SU-DHL-6 (cell line): ENCODE measurements at regions not wholly inside any gene's neighbourhood (a gene's known extent, or its start where the extent isn't known, plus 50 kb on each side); places are given as distances from the start of the nearest gene placed in this dataset.

ENCODE experiments used
- H2AFZ ChIP-seq: fragments of 200-600 bp; sonication (generic); 2 replicates; pipeline ENCODE4 v1.6.1; 2014; ENCODE audit warnings: low read depth, mild to moderate bottlenecking, moderate library complexity, mixed read lengths, antibody characterized with exemption, low read length; ENCODE audit not compliant: severe bottlenecking
- H3F3A ChIP-seq: fragments of 200-600 bp; shearing (Covaris generic); 2 replicates; pipeline ENCODE4 v1.6.0; 2016; ENCODE audit warnings: antibody characterized with exemption, mild to moderate bottlenecking; ENCODE audit not compliant: insufficient read depth
- H3K27ac ChIP-seq: fragments of 200-600 bp; sonication (generic); 2 replicates; pipeline ENCODE4 v1.5.1; 2016; ENCODE audit warnings: low read depth, mild to moderate bottlenecking, low read length, moderate library complexity, mixed read lengths
- H3K27me3 ChIP-seq: fragments of 200-600 bp; sonication (generic), shearing (Covaris generic); 2 replicates; pipeline ENCODE4 v1.6.0; 2014; ENCODE audit warnings: mild to moderate bottlenecking, low read length
- H3K36me3 ChIP-seq: fragments of 200-600 bp; sonication (generic); 2 replicates; pipeline ENCODE4 v1.6.1; 2014; ENCODE audit warnings: mild to moderate bottlenecking, low read length, mixed read lengths
- H3K4me2 ChIP-seq: fragments of 300-600, 200-600 bp; shearing (Covaris generic), sonication (generic); 2 replicates; pipeline ENCODE4 v1.6.0; 2014; ENCODE audit warnings: low read length, low read depth, mild to moderate bottlenecking; ENCODE audit not compliant: poor library complexity, severe bottlenecking
- H3K4me3 ChIP-seq: fragments of 200-600 bp; sonication (generic); 2 replicates; pipeline ENCODE4 v1.5.1; 2014; ENCODE audit warnings: antibody characterized with exemption, low read length, mild to moderate bottlenecking, mixed read lengths; ENCODE audit not compliant: insufficient read depth, poor library complexity, severe bottlenecking
- H3K79me2 ChIP-seq: fragments of 200-600 bp; sonication (generic); 2 replicates; pipeline ENCODE4 v1.6.1; 2014; ENCODE audit warnings: mild to moderate bottlenecking, low read length, moderate library complexity; ENCODE audit not compliant: insufficient read depth
- H3K9ac ChIP-seq: fragments of 200-600 bp; sonication (generic); 2 replicates; pipeline ENCODE4 v1.7.0; 2014; ENCODE audit warnings: mild to moderate bottlenecking, low read length
- H3K9me2 ChIP-seq: fragments of 200-600 bp; sonication (generic); replicated peaks from 2 replicates; pipeline ENCODE4 v1.6.1; 2014; ENCODE audit warnings: low read length; ENCODE audit not compliant: insufficient read depth
- H3K9me3 ChIP-seq: fragments of 200-600 bp; sonication (generic); 2 replicates; pipeline ENCODE4 v1.6.1; 2014; ENCODE audit warnings: low read length, mixed read lengths; ENCODE audit not compliant: insufficient read depth
- H4K20me1 ChIP-seq: fragments of 200-600 bp; sonication (generic); 2 replicates; pipeline ENCODE4 v1.6.1; 2014; ENCODE audit warnings: low read depth, mild to moderate bottlenecking, antibody characterized with exemption, low read length, moderate library complexity, mixed read lengths
- EZH2phosphoT487 ChIP-seq: fragments of 200-600 bp; sonication (generic), shearing (Covaris generic); conservative IDR thresholded peaks from 2 replicates; pipeline ENCODE4 v1.6.1; 2018; ENCODE audit warnings: mild to moderate bottlenecking, antibody characterized with exemption, low read length, moderate library complexity, mixed read lengths
- TF ChIP-seq, protein P1 (sequence below): fragments of 200-600 bp; sonication (generic); IDR thresholded peaks from one replicate; pipeline ENCODE4 v1.5.1; 2017; ENCODE audit warnings: antibody characterized with exemption, mild to moderate bottlenecking, low read length, moderate library complexity; ENCODE audit not compliant: insufficient read depth, poor library complexity, severe bottlenecking

DNA sequence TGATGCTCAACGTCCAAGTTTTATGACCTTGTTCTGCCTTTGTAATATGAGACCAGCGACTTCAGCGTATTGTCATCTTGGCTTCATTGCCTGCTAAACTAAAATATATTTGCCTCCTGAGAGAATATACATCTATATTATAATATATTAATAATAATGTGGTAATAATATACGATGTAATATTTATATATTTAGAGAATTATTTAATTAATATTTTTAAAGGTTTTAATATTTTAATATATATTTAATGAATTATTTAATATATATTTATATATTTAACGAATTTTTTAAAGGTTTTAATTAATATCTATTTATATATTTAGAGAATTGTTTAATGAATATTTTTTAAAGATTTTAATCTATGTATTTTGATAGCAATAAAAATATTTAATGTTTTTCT lies 700.7 kb downstream of the TAF11L14 start:
- Histone ChIP-seq H3K9me3 (no peaks in the 10 kb centered on the region; the same call in 1 of the 2 replicates), H3K79me2 (no peaks in the 10 kb centered on the region), H3K9ac (no peak overlapping the region), H4K20me1 (no peaks in the 10 kb centered on the region), H2AFZ (no peak overlapping the region), H3K9me2 (no peaks in the 10 kb centered on the region), H3K27me3 (no peaks in the 10 kb centered on the region), H3K4me2 (no peak overlapping the region), H3K27ac (no peak overlapping the region), H3K36me3 (no peaks in the 10 kb centered on the region), H3K4me3 (no peak overlapping the region), H3F3A (no peaks in the 10 kb centered on the region)
- TF ChIP-seq, protein P1, sequence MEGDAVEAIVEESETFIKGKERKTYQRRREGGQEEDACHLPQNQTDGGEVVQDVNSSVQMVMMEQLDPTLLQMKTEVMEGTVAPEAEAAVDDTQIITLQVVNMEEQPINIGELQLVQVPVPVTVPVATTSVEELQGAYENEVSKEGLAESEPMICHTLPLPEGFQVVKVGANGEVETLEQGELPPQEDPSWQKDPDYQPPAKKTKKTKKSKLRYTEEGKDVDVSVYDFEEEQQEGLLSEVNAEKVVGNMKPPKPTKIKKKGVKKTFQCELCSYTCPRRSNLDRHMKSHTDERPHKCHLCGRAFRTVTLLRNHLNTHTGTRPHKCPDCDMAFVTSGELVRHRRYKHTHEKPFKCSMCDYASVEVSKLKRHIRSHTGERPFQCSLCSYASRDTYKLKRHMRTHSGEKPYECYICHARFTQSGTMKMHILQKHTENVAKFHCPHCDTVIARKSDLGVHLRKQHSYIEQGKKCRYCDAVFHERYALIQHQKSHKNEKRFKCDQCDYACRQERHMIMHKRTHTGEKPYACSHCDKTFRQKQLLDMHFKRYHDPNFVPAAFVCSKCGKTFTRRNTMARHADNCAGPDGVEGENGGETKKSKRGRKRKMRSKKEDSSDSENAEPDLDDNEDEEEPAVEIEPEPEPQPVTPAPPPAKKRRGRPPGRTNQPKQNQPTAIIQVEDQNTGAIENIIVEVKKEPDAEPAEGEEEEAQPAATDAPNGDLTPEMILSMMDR, result no peak
- no peak for TF ChIP-seq EZH2phosphoT487

DNA sequence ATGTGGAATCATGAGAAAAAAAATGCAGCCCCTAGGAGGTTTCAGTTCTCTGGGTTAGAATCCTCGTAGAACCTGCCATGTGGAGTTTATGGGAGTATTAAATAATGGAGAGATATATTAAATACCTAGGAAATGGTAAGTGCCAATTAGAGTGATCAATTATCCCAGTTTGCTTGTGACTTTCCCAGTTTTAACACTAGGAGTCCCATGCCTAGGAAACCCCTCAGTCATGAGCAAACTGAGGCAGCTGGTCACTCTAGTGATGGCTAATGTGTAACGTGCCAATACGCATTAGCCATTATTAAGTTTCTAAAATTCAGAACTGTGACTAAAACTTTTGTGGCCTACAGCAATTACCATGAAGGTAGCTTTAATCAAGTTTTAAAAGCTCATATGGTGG lies 720.6 kb downstream of the TAF11L14 start:
- no peaks in the 10 kb centered on the region for H3K27me3 ChIP-seq
- no peaks in the 10 kb centered on the region for H4K20me1 ChIP-seq
- H3K27ac ChIP-seq, result no peak overlapping the region
- no peak overlapping the region for H3K4me3 ChIP-seq
- no peaks in the 10 kb centered on the region for H3K36me3 ChIP-seq
- no peaks in the 10 kb centered on the region for H3K9me3 ChIP-seq
- H3K4me2 ChIP-seq, result no peak overlapping the region
- no peak overlapping the region for H2AFZ ChIP-seq
- no peaks in the 10 kb centered on the region for H3K9me2 ChIP-seq
- H3F3A ChIP-seq, result no peaks in the 10 kb centered on the region
- H3K79me2 ChIP-seq, result no peaks in the 10 kb centered on the region
- no peak for TF ChIP-seq EZH2phosphoT487
- TF ChIP-seq, protein P1, result no peak
- H3K9ac ChIP-seq, result no peak overlapping the region

DNA sequence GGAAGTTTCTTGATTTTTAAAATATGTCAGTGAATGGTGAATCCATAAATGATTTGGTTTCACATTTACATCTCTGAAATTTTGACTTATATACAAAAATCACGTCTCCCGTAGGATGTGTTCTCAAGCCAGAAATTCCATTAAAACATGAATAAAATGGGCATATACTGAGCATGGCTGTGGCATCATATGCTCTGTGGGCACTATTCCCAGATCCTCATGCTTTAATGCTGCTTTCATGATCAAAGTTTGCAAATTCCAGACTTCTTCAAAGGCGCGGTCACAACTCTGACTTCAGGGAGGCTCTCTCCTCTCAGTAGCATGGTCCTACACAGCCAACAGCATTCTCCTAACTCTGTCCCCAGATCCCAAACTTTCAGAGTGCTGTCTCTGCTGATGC lies 723.2 kb downstream of the TAF11L14 start:
- Histone ChIP-seq H3K9me3 (no peaks in the 10 kb centered on the region), H3K36me3 (no peaks in the 10 kb centered on the region), H3K4me3 (no peak overlapping the region), H3K79me2 (no peaks in the 10 kb centered on the region), H3K27ac (no peak overlapping the region), H2AFZ (no peak overlapping the region), H3F3A (no peaks in the 10 kb centered on the region), H3K27me3 (no peaks in the 10 kb centered on the region), H3K4me2 (no peak overlapping the region), H4K20me1 (no peaks in the 10 kb centered on the region), H3K9ac (no peak overlapping the region), H3K9me2 (no peaks in the 10 kb centered on the region)
- TF ChIP-seq, protein P1, result no peak
- no peak for TF ChIP-seq EZH2phosphoT487
